Activated CD8-positive, alpha-beta memory T cell treated with anti-CD3 and anti-CD28 coated beads for 36 hours (primary cell): ENCODE measurements at regions not wholly inside any gene's neighbourhood (a gene's known extent, or its start where the extent isn't known, plus 50 kb on each side); places are given as distances from the start of the nearest gene placed in this dataset.
"Not testable (repeated sequence)": the region's sequence is repeated elsewhere in the genome, so short reads cannot be mapped to it uniquely, and the experiment has no call there.

Experiments
- CTCF ChIA-PET: fragments of 350-600 bp; sonication (Branson Sonifier 250); formaldehyde crosslinking; loops from one replicate; lab custom pipeline; 2021; ENCODE audit warnings: antibody characterized with exemption; lab: Charles Lee
- POLR2A ChIA-PET: fragments of 350-600 bp; sonication (Branson Sonifier 250); formaldehyde crosslinking; loops from one replicate; lab custom pipeline; 2021; ENCODE audit warnings: antibody characterized with exemption; lab: Charles Lee

DNA sequence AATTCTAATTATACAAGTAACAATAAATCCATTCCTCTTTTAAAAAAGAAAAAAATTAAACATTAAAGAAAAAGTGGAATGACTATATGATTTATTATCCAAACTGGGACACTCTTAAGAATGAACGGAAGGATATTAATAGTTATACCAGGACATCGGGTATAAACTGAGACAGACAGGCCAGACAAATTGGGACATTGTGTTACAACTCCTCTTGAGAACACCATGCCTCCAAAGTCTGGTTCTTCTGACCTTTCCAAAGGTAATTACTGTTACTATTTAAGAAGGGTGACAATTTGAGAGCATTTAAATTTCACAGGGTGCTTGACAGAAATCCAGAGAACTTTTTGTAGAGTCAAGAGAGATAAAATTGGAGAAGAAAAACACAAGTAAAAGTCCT, 132.1 kb upstream of the MARCHF11 start:
- POLR2A ChIA-PET = no interaction called here

DNA sequence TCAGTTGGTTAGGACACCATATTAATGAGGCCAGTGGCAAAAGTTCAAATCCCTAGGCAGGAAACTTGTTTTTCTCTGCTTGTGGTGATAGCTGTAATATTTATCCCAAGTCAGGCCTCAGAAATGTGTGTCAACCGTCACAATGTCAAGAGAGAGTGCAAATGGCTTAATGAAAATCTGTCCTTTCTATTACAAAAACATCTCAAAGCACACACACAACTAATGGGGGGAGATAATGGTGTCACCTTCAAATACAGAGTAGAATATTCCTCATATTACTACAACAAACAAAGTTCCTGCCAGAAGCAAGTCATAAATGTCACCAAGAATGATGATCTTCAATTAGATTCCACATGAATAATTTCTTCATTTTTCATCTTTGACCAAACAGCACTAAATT, 127.2 kb upstream of the MARCHF11 start:
- ChIA-PET POLR2A (no interaction called here), CTCF (no interaction called here)

More for the DNA sequence above, 132.1 kb upstream of the MARCHF11 start:
- CTCF ChIA-PET = no interaction called here

DNA sequence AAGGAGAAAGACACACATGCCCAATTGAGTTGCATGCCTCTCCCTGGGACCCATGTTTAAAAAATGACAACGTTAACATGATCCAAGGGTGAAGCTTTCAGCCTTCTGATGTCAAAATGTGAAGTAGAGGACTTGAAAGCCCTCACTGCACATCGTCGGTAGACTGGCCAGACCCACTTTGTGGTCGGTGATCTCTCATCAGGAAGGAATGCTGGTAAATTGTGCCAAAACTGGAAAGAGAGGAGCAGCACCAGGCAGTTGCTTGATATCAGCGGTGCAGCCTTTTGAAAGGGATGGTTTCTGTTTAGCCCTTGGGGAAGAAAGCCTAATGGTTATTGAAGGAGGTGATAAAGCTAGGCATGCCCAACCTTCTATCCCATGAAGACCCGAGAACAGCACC, 125.3 kb upstream of the MARCHF11 start:
- CTCF ChIA-PET = no interaction called here
- POLR2A ChIA-PET = no interaction called here

DNA sequence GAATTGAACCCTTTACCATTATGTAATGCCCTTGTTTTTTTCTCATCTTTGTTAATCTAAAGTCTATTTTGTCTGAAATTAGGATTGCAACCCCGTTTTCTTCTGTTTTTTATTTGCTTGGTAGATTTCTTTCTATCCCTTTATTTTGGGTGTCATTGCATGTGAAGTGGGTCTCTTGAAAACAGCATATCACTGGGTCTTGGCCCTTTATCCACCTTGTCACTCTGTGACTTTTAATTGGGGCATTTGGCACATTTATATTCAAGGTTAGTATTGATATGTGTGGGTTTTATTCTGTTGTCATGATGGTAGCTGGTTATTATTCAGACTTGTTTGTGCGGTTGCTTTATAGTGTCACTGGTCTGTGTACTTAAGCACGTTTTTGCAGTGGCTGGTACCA, 117.4 kb upstream of the MARCHF11 start:
- ChIA-PET POLR2A (no interaction called here), CTCF (no interaction called here)

DNA sequence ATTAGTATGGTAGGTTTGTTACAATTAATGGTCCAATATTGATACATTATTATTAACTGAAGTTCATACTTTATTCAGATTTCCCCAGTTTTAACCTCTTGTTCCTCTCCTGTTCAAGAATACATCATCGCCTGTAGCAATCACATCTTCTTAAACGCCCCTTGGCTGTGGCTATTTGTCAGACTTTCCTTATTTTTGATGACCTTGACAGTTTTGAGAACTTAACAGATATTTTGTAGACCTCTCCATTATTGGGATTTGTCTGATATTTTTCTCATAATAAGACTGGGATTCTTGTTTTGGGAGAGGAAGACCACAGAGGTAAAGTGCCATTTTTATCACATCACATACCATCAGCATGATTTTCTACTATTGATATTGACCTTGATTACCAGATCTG, 112.3 kb upstream of the MARCHF11 start:
- ChIA-PET POLR2A (no interaction called here), CTCF (no interaction called here)

DNA sequence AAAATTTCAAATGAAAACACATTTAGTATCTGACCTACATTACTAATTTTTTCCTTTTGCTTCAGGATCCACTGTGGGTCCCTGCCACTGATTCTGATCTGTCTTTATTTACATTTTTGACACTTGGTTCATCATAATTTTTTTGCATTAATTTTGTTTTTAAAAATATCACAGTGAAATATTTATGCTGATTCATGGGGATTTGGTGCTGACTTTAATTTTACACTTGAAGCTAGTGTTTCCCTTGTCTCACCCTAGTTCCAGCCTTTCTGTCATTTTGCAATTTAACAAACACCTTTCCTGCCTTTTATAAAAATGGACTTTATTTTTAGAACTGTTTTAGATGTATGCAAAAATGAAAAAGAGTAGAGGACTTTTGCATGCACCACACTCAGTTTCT, 111.9 kb upstream of the MARCHF11 start:
- POLR2A ChIA-PET = no interaction called here
- CTCF ChIA-PET = no interaction called here

DNA sequence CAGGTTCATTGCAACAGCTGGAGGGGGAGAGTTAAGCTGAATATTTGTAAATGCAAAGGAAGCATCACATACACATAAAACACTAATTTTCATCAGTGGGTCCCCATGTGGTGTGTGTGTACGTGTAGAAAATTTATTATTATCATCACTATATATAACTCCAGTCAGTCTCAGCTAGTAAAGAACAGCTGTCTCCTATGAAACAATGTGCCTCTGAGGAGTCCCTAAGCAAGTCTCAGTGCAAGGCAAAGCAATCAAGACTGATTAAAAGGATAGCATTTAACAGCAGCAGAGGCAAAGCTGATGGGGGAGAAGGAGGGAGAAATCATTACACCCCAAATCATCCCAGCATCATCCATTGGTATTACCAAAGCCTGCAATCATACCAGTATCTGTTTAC, 104.2 kb upstream of the MARCHF11 start:
- POLR2A ChIA-PET = no interaction called here
- CTCF ChIA-PET = no interaction called here

DNA sequence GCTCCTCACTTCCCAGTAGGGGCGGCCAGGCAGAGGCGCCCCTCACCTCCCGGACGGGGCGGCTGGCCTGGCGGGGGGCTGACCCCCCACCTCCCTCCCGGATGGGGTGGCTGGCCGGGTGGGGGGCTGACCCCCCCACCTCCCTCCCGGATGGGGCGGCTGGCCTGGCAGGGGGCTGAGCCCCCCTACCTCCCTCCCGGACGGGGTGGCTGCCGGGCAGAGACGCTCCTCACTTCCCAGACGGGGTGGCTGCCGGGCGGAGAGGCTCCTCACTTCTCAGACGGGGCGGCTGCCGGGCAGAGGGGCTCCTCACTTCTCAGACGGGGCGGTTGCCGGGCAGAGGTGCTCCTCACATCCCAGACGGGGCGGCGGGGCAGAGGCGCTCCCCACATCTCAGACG, 97.3 kb upstream of the MARCHF11 start:
- CTCF ChIA-PET, POLR2A ChIA-PET: not testable (repeated sequence)

DNA sequence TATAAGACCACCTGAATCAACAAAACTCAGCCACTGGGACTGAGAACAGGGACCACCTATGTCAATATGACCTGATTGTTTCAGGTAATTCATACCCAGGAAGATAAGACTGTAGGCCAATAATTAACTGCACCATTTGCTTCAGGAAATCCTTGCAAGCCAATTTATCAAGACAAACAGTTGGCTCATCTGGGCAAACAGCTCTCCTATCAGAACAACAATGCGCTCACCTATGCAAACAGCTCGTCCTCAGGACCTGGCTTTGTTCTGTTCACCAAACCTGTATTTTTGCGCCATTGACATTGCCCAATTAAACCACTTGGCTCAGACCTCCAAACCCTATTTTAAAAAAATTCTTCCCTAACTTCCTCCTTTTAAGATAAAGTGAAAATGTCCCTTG, 92.3 kb upstream of the MARCHF11 start:
- CTCF ChIA-PET = no interaction called here
- POLR2A ChIA-PET = no interaction called here

DNA sequence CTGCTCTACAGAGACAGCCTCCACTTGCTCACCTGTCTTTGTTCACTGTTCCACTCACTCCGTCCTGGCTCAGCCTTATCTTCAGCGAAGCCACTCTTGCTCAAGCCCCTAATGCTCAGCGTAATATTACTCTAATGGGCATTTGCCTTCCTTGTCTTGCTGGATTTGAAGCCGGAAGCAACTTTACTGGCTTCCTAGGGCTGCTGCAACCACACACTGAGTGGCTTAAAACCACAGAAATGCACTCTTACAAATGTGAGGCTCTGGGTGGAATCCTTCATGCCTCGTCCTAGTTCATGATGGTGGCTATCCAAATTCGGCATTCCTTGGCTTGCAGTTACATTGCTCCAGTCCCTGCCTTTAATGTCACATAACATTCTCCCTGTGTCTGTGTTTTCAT, 85.5 kb upstream of the MARCHF11 start:
- POLR2A ChIA-PET = no interaction called here

DNA sequence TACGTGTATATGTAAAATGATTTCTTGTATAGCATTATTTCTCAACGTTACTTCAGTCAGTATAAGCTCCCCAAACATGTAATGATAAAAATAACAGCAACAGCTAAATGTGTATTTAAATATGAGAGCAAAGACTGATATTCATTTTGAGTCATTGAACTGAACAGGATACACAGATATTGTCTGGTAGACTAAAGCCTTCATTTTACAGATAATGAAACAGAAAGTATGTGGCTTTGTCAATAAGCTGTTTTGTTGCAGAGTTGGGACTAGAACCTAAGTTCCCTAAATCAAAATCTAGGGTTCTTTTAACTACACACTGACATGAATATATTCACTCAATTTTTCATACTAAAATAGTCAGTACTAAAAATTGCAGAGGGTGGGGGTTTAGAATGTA, 80.4 kb upstream of the MARCHF11 start:
- POLR2A ChIA-PET = no interaction called here
- CTCF ChIA-PET = no interaction called here

More for the DNA sequence above, 85.5 kb upstream of the MARCHF11 start:
- CTCF ChIA-PET = no interaction called here

DNA sequence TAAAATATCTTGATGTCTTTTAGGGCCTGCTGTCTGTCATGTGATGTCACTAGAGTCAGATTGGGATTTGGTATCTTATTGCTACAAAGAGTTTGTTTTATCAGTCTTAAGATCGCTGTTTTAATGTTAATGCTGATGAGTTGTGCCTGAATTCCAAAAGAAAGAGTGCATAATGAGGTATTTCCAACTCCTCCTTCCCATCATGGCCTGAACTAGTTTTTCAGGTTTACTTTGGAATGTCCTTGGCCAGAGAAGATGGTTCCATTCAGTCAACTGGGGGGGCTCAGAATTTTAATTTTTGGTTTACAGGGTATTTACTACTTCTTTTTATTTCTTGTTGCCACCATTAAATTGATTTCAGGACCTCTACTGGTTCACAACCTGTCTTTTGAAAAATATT, 74.3 kb upstream of the MARCHF11 start:
- POLR2A ChIA-PET = no interaction called here
- CTCF ChIA-PET = no interaction called here

DNA sequence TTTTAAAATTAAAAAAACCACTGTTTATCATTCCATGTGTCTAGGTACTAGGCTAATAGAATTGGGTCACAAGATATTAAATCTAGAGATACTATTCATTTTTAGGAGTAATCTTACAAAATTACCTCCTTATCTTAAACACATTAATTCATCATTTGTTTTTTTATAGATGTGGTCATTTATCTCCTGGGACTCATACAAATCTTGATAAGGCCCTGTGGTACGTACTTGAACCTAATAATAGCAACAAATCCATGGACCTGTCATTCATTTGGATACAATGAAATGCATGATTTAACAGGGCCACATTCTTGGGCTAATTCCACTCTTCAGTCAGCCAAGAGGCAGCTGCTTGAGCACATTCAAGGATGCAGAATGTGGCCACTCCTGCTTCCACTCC, 66.4 kb upstream of the MARCHF11 start:
- ChIA-PET CTCF (no interaction called here), POLR2A (no interaction called here)

DNA sequence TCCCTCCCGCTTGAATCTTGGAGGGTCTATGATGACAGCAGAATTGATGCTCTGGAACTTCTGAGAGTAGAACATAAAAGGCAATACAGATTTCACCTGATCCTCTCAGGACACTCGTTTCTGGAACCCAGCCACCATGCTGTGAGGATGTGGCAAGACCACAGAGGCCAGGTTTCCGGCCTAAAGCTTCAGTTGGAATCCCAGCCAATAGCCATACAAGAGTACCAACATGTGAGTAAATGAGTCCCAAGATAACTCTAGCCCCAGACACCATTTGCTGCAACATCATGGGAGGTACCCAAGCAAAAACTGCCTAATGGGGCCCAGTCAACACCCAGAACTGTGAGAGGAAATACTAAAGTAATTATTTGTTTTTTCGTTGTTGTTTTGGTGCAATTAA, 65.7 kb upstream of the MARCHF11 start:
- ChIA-PET CTCF (no interaction called here), POLR2A (no interaction called here)

DNA sequence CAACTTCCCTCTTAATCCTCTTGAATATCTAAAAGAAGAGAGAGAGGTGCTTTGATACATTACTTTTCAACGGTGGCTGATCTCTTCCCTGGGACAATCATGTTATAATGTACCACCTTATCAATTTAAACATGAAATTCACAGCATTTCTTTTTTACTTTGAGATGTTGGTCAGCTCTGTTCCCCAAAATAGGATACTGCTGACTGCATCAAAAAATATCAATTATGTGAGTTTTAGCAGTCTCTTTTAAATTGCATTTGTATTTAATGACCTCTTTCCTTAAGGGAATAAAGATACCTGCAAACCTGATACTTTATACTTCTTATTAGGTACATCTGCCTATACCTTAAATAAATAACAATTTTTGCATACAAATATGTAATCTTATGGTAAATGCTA, 58.4 kb upstream of the MARCHF11 start:
- CTCF ChIA-PET = no interaction called here
- POLR2A ChIA-PET = no interaction called here

DNA sequence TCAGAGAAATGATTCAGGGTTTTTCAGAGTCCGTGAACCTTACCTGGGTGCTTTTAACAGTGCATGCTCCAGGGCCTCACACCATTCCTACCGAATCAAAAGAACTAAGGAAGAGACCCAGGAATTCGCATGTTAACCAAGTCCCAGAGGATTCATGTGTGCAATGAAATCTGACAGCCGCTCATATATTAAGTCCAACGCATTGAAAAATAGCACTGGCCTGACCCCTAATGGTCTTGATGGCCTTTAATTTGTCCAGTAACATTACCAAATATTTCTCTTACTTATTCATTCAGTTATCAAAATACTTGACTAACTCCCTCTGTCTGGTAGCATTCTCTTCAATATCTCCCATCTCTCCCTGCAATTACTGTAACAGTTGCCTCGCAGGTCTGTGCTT, 55.0 kb upstream of the MARCHF11 start:
- CTCF ChIA-PET = no interaction called here
- POLR2A ChIA-PET = no interaction called here

DNA sequence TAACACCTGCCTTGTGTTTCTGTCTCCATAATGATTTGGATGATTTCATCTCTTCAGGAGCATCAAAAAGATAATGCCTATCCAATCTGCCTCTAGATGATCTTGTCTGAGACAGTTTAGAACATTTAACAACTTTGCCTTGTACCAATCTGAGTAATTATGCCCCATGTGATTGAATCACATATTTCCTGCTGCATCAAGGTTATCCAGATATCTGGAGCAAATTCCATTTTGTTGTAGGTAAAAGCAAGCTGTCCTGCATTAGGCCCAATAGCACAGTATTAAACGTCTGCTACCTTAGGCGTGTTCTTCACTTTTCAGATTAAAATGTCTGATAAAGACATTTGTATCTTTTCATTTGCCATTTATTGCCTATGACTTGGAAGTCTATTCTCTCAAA, 54.1 kb upstream of the MARCHF11 start:
- POLR2A ChIA-PET = no interaction called here

DNA sequence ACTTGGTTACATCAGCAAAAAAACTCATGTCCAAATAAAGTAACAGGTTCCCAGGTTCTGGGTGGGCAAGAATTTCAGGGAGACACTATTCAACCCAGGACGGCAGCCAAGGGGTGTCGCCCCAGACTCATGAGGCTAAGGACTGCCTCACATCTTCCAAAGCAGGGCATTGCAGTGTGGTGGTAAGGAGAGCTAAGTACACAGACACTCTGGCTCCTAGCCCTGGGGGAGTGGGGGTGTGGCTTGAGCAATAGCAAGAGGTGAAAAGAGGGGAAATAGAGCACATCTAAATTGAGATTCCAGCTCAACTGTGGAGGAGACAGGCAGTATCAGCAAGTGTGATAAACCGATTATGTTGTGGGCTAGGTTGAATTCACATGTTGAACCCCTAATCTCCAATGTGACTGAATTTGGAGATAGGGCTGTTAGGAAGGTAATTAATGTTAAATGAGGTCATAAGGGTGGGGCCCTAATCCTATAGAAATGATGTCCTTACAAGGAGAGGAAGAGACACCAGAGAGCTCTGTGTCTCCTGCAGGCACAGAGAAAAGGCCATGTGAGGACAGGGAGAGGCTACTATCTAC, 49.9 kb upstream of the MARCHF11 start:
- CTCF ChIA-PET = no interaction called here
- POLR2A ChIA-PET = no interaction called here

More for the DNA sequence above, 54.1 kb upstream of the MARCHF11 start:
- CTCF ChIA-PET = no interaction called here
